Mesothelial cell of epicardium (in vitro differentiated cells): ENCODE measurements at regions not wholly inside any gene's neighbourhood (a gene's known extent, or its start where the extent isn't known, plus 50 kb on each side); places are given as distances from the start of the nearest gene placed in this dataset.

Source experiments
- DNase-seq, 2 experiments: peaks; one replicate each; pipeline ENCODE4 v3.0.0; 2021; ENCODE audit warnings: low spot score in 2 of 2; ENCODE audit not compliant: unreplicated experiment in 2 of 2
- H3K27ac Mint-ChIP-seq: 2 replicates; pipeline ENCODE4 v1.8.0; 2021; ENCODE audit warnings: mixed read lengths
- H3K27me3 Mint-ChIP-seq: 2 replicates; pipeline ENCODE4 v1.8.0; 2021; ENCODE audit warnings: low read depth, mixed read lengths
- H3K36me3 Mint-ChIP-seq: 2 replicates; pipeline ENCODE4 v1.8.0; 2021; ENCODE audit warnings: mixed read lengths
- H3K4me1 Mint-ChIP-seq: 2 replicates; pipeline ENCODE4 v1.8.0; 2021; ENCODE audit warnings: mixed read lengths
- H3K4me3 Mint-ChIP-seq: 2 replicates; pipeline ENCODE4 v1.8.0; 2021; ENCODE audit warnings: mild to moderate bottlenecking, moderate library complexity, mixed read lengths
- H3K9me3 Mint-ChIP-seq: 2 replicates; pipeline ENCODE4 v1.8.0; 2021; ENCODE audit warnings: mixed read lengths
- CTCF ChIP-seq: fragments of 200-600 bp; sonication (generic); IDR thresholded peaks from one replicate; pipeline ENCODE4 v1.5.0; 2021; ENCODE audit warnings: antibody characterized with exemption; ENCODE audit not compliant: unreplicated experiment

- no peaks in the 10 kb centered on the region for H3K4me1 Mint-ChIP-seq
- no peaks in the 10 kb centered on the region for H3K27me3 Mint-ChIP-seq
- no peak for DNase-seq
- TF ChIP-seq CTCF, result no peak
- H3K9me3 Mint-ChIP-seq, result peaks cover 4% of the 10 kb centered on the region
- no peak overlapping the region for H3K4me3 Mint-ChIP-seq
- peaks cover 2% of the 10 kb centered on the region for H3K36me3 Mint-ChIP-seq
- H3K27ac Mint-ChIP-seq, result no peak overlapping the region
Observed at GRCh38 chr4:32551943-32552342, 1831.8 kb downstream of the PCDH7 start.

- H3K27me3 Mint-ChIP-seq, result no peaks in the 10 kb centered on the region
- no peaks in the 10 kb centered on the region for H3K36me3 Mint-ChIP-seq
- H3K4me3 Mint-ChIP-seq, result peak overlapping the region; percentile 59
- DNase-seq, result no peak
- peak overlapping the region; percentile 92 for H3K27ac Mint-ChIP-seq
- no peak for TF ChIP-seq CTCF
- peaks cover 1% of the 10 kb centered on the region for H3K9me3 Mint-ChIP-seq
- H3K4me1 Mint-ChIP-seq, result peaks cover 10% of the 10 kb centered on the region
Observed at GRCh38 chr4:32560306-32560705, 1840.1 kb downstream of the PCDH7 start.

GRCh38 chr4:32562010-32562409 is 1841.8 kb downstream of the PCDH7 start:
- no peaks in the 10 kb centered on the region for H3K36me3 Mint-ChIP-seq
- peaks cover 5% of the 10 kb centered on the region for H3K9me3 Mint-ChIP-seq
- peaks cover 10% of the 10 kb centered on the region for H3K4me1 Mint-ChIP-seq
- no peak for TF ChIP-seq CTCF
- no peak overlapping the region for H3K4me3 Mint-ChIP-seq
- H3K27ac Mint-ChIP-seq, result no peak overlapping the region
- H3K27me3 Mint-ChIP-seq, result no peaks in the 10 kb centered on the region
- DNase-seq, result no peak

- DNase-seq, result no peak
- Mint-ChIP-seq H3K36me3 (no peaks in the 10 kb centered on the region), H3K4me1 (peaks cover 9% of the 10 kb centered on the region), H3K4me3 (no peak overlapping the region), H3K27ac (no peak overlapping the region), H3K27me3 (no peaks in the 10 kb centered on the region), H3K9me3 (peaks cover 8% of the 10 kb centered on the region)
- no peak for TF ChIP-seq CTCF
Observed at GRCh38 chr4:32564626-32565025, 1844.5 kb downstream of the PCDH7 start.

- no peak overlapping the region for H3K4me3 Mint-ChIP-seq
- H3K9me3 Mint-ChIP-seq, result peaks cover 8% of the 10 kb centered on the region
- no peaks in the 10 kb centered on the region for H3K36me3 Mint-ChIP-seq
- H3K27me3 Mint-ChIP-seq, result no peaks in the 10 kb centered on the region
- no peak for TF ChIP-seq CTCF
- H3K27ac Mint-ChIP-seq, result no peak overlapping the region
- no peaks in the 10 kb centered on the region for H3K4me1 Mint-ChIP-seq
- DNase-seq, result no peak
Observed at GRCh38 chr4:32569861-32570260, 1849.7 kb downstream of the PCDH7 start.

- Mint-ChIP-seq H3K27ac (no peak overlapping the region), H3K27me3 (no peaks in the 10 kb centered on the region), H3K9me3 (peaks cover 3% of the 10 kb centered on the region), H3K36me3 (no peaks in the 10 kb centered on the region), H3K4me3 (no peak overlapping the region), H3K4me1 (no peaks in the 10 kb centered on the region)
- no peak for TF ChIP-seq CTCF
- DNase-seq, result no peak
Observed at GRCh38 chr4:32572366-32572765, 1852.2 kb downstream of the PCDH7 start.
